GM19025 (cell line): ENCODE measurements at regions not wholly inside any gene's neighbourhood (a gene's known extent, or its start where the extent isn't known, plus 50 kb on each side); places are given as distances from the start of the nearest gene placed in this dataset.

Source experiments
- ATAC-seq: cut with Tn5 transposase; IDR thresholded peaks from one replicate; pipeline ENCODE4 v1.9.1; 2021; ENCODE audit warnings: mild to moderate bottlenecking, low read depth, moderate library complexity; ENCODE audit not compliant: unreplicated experiment

- ATAC-seq = no peak
These were observed 172.9 kb upstream of the KLHL29 start for GRCh38 chr2:23211987-23212583.

DNA sequence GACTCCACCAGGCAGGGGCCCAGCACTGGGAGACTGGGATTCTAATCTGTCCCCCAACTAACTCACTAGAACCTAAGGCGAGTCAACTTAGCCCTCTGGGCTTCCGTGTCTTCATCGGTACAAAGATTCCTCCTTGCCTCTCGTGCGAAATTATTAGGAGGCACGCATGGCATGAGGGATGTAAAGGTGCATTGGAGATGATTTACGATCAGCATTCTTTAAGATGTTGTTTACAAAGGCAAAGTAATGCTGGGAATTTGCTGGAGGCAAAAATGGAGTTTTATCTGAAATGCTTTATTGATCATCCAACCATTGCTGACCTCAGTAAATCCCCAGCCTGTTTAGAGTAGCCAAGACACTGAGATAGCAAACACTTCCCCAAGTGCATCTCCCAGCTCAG lies 171.8 kb upstream of the KLHL29 start:
- no peak for ATAC-seq

GRCh38 chr2:23215016-23215415 lies 170.0 kb upstream of the KLHL29 start:
- ATAC-seq = no peak

DNA sequence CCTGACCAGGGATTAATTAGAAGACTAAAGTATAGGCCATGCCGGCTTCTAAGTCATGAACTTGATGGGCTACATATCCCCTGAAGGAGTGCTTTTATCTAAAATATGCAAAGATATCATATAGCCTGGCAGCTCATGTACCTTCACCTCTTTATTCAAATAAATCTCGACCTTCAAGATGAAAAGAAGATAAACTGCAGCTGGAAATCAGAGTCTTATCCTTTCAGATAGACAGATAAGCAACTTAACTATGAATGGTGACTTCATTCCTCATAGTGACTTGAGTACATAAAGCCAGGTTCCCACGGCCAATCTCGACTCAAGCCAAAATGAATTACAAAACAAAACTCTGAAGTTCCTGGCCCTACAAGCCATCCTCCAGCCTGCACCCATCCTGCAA lies 165.3 kb upstream of the KLHL29 start:
- no peak for ATAC-seq

DNA sequence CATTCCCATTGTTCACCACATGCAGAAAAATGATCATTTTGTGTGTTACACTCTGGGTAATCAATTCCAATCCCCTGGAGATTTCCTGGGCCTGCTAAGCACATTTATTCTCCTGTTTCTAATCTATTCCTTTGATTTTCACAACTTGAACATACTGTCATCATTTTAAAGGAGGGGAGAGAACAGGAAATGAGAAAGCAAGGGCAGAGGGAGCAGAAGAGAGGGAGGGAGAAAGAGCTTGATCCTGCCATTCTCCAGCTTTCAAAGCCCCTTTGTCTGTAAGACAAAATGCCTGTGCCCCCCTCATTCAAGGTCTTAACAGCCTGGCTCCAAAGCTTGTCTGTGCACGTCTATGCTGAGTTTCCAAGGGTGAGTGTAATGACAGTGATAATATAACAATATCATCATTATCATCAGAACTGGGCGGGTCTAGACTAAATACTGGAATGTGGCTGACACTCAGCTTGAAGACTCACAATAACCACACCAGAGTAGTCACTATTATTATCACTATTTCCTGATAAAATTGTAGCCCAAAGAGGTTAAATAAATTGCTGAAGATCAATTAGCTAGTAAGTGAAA lies 164.4 kb upstream of the KLHL29 start:
- ATAC-seq = no peak

- ATAC-seq = no peak
These were observed 163.7 kb upstream of the KLHL29 start for GRCh38 chr2:23221236-23221635.

- no peak for ATAC-seq
These were observed 163.1 kb upstream of the KLHL29 start for GRCh38 chr2:23221901-23222300.

GRCh38 chr2:23230885-23231284 lies 154.1 kb upstream of the KLHL29 start:
- ATAC-seq = no peak

- ATAC-seq = no peak
These were observed 153.1 kb upstream of the KLHL29 start for GRCh38 chr2:23231865-23232264.

DNA sequence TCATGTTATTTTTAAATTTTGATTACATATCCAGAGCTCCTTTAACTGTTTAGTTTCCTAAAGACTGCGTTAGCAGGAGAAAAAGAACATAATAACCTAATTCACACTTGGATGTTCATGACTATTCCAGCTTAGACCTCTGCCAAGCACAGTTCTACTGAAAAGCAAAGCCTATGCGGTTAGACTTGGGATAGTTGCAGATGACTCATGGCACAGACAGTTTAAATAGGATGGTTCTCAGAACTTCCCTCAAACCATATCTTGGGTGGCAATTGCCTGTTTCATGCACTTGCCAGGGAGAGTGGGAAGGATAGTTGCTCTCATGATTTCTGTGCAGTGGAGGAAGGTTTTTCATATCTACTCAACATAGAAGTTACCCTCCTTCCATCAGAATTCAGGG lies 149.7 kb upstream of the KLHL29 start:
- ATAC-seq = no peak

DNA sequence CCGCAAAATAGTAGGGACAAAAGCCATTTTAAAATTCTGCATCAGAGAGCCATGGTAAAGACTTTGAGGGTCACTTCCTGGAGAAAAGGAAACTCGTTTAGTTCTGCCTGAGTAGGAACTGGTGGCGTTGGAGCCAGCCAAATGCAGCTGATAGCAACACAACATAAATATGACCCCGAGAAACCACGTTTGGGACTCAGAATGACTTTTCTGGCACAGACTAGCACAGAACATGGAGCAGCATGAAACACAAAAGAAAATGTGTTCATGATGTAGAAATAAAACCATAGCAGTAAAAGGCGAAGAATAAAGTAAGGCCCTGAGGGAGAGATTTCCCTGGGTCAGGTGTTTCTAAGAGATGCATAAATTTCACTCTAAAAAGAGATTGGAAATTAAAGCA lies 149.2 kb upstream of the KLHL29 start:
- ATAC-seq = no peak

- ATAC-seq = no peak
These were observed 147.8 kb upstream of the KLHL29 start for GRCh38 chr2:23237147-23237546.

- no peak for ATAC-seq
These were observed 146.8 kb upstream of the KLHL29 start for GRCh38 chr2:23238011-23238657.

DNA sequence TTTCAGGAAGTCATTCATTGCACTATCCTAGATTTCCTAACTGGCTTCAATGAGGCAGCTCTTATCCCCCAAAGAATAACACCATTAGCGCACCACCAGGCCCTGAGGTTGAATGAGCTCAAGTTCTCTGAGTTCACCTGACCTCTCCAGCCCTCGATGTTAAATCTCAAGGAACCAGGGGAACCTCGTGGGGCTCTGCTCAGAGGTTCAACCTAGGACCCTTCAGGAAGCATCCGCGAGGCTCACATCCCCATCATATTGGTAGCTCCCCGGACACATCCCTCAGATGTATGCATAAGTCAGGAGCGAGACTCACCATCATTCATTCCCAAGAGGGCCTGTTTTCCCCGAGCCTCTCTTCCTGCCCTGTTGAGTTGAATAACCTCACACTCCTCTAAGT lies 145.6 kb upstream of the KLHL29 start:
- no peak for ATAC-seq

DNA sequence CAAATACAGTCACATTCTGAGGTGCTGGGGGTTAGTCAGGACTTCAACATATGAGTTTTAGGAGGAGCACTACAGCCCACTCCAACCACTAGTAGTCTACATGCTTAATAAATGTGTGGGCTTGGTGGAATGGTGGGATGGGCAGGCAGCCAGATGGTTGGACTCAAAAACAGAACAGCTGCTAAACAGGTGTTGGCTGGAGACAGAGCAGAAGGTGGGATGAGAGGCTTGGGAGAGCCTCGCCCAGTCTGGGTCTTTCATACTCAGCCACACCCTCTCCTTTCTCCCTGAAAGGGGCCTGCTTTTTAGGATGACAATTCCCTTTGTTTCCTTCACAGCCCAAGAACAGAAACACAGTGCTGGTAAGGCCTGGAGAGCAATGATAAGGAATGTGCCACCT lies 143.9 kb upstream of the KLHL29 start:
- no peak for ATAC-seq

DNA sequence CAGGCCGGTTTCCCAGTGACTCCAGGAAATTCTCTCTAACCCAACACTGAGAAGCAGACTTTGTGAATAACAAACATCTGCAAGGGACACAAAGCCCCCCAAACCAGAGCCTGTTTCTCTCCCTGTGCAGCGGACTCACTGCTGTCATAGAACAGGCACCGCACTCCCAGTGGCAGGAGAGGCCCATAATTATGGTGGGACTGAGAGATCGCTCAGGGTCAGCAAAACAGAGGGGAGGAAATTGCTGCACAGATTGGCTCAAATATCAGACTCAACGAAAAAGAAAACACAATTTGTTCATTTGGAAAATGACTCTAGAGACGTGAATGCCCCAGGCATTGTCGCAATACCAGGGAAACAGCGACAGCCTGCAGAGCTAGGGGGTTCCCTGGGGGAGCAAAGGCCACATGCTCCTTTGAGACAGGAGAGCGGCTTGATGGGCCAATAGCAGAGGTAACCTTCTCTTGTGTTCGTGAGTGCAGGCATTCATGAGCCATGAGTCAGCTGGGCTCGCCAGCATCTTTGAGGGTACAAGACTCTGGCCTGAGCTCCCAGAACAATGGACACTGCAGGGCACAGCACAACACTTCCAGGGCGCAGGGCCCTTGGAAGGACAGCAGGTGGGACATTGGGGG lies 143.3 kb upstream of the KLHL29 start:
- ATAC-seq = no peak

DNA sequence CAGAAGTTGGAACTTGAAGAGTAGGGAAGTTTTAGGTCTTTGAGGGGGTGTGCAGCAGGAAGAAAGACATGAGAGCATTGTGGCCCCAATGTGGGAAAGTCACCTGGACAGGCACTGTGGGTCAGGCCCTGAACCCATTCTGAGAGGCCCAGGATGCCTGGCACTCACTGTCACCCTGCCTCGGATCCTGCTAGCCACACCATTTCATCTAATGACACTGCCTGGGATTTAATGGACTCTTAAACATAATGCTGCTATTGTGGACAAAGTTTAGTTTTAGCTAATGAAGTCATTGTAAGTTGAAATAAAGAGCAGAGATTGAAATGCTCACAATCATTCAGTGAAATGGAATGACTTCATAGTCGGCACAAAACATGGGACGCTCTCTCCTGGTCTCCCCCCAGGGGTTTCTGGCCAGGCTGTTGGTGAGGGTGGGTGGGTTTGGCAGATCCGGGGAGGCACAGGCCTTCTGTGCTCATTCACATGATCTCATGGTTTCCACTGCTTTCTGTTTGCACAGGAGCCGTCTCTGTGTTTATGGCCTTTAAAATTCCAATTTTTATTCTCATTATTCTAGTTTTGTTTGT lies 141.8 kb upstream of the KLHL29 start:
- no peak for ATAC-seq

GRCh38 chr2:23244617-23245016 lies 140.4 kb upstream of the KLHL29 start:
- no peak for ATAC-seq

GRCh38 chr2:23246992-23247683 lies 137.8 kb upstream of the KLHL29 start:
- ATAC-seq = no peak

DNA sequence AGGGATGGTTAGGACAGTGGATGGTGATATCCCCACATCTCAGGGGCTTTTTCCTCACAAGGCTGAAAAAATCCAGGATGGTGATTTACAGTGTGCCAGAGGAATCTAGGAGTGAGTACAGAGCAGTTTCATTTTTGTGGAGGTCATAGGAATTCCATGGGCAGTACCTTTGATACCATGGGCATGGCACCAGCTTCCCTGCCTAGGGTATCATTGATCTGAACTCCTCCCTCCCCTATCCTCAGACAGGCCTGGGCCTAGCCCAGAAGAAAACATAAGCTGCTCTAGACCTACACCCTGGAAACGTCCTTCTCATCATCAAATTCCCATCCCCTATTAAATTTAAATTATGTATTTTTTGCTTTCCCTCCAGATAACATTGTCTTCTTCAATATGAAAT lies 136.3 kb upstream of the KLHL29 start:
- no peak for ATAC-seq

DNA sequence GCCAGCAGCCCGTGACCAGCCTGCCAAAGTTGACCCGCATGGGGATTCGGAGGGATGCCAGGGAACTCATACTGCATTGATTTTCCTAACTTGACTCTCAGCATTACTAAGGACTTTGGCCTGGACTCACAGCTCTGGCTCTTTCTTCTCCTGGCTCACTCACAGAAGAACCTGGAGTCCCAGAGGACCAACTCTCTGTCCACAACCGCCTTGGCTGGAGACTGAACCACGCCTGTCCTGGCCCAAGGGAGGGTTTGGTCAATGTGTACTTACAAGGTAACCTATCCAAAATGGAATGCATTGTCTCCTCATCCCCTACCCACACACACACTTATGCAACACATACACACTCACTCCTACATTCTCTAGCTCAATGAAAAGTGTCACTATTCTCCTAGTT lies 135.6 kb upstream of the KLHL29 start:
- no peak for ATAC-seq
